NCI-H2227 treated with DMSO at 0.1 percent for 48 hours (cell line): ENCODE measurements at regions not wholly inside any gene's neighbourhood (a gene's known extent, or its start where the extent isn't known, plus 50 kb on each side); places are given as distances from the start of the nearest gene placed in this dataset.
"Not testable (repeated sequence)": the region's sequence is repeated elsewhere in the genome, so short reads cannot be mapped to it uniquely, and the experiment has no call there.

Experiments used
- DNase-seq: peaks from one replicate; lab custom pipeline; 2025; lab: John Stamatoyannopoulos, UW

DNA sequence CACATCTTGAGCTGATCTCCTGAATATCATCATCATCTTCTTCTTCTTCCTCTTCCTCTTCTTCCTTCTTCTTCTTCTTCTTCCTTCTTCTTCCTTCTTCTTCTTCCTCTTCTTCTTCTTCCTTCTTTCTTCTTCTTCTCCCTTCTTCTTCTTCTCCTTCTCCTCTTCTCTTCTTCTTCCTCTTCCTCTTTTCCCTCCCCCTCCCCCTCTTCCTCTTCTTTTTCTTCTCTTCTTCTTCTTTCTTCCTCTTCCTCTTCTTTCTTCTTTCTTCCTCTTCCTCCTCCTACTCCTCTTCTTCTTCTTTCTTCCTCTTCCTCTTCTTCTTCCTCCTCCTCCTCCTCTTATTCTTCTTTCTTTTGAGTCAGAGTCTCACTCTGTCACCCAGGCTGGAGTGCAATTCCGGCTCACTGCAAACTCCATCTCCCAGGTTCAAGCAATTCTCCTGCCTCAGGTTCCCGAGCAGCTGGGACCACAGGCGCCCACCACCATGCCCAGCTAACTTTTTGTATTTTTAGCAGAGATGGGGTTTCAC lies 197.9 kb upstream of the NANOGP8 start:
- no peak for DNase-seq

DNA sequence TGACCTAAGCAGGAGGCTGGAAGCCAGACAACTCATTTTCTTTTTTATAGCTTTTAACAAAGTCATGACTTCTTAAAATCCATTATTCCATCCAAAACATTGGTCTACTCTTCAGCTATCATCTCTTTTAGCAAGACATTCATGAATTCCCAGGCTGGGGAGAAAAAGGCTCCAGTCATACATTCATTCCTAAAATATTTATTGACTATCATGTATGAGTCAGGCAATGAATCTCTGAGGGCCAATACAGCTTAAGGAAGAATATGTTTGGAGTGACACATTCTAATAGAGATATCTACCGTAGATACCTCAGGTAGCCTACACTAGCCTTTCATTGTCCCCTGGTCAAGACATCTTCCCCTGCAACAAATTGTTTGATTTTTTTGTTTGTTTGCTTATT lies 196.4 kb upstream of the NANOGP8 start:
- no peak for DNase-seq

DNA sequence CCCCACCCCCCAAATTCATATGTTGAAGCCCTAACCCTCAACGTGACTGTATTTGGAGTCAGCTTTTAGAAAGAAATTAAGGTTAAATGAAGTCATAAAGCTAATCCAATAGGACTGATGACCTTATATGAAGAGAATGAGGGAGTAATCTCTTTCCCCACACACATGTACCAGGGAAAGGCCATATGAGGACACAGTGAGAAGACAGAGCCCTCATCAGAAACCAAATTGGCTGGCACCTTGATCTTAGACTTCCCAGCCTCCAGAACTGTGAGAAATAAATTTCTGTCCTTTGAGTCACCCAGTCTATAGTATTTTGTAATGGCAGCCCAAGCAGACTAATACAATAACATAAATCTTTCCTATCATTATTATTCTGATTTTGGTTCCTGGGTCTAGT lies 194.7 kb upstream of the NANOGP8 start:
- DNase-seq = no peak

DNA sequence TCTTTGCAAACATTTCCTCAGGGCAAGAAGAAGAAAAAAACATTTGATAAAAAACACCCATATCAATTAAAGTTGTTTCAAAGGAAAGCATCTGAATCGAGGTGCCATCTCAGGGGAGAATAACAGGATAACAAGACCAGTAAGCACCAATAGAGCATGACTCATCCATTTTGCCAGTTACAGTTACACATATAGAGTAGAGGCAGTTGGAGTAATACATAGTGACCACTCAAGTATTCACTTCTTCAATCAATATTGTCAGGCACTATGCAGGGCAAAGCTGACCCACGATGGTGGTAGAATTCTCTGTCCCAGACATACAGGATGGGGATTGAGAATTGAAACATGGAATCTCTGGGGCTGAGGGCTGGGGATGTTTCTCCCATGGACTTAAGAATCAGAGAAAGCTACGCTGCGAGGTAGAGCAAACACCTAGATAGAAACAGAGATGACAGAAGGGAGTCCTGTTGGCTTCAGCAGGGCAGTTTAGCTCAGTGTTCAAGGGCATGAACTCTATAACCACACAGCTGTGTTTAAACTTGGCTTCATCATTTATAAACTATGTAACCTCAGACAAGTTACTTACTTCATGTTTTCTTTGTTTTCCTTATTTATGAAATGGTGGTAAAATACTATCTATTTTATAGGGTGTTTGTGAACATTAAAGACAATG lies 186.4 kb upstream of the NANOGP8 start:
- no peak for DNase-seq

DNA sequence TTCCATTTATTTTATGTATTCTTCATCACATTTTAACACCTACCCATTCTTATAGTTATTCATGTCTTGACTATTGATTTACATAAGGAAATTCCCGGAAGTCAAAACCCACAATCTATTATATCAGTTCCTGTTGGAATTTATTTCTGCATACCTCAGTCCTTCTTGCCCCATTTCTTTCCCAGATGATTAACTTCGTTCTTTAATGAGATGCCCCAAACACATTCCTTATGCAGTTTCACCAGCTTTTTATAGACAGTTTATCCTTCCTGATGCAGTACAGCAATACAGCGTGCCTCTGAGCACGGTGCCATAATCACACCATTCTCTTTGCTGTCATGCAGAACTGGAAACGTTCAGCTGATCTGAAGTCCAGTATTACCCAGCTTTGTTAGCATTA lies 175.8 kb upstream of the NANOGP8 start:
- no peak for DNase-seq

DNA sequence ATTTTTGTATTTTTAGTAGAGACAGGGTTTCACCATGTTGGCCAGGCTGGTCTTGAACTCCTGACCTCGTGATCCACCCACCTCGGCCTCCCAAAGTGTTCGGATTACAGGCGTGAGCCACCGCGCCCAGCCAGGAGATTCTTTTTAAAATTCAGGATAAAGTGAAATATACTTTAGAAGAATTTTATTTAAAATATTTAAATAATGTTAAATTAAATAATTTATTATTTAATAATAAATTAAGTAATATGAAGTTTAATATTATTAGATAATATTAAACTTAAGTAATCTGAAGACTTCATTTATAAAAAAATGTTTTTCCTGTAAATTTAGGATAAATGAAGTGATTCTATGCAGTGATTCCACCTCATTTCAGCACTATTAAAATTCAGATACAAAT lies 175.2 kb upstream of the NANOGP8 start:
- not testable (repeated sequence) for DNase-seq

DNA sequence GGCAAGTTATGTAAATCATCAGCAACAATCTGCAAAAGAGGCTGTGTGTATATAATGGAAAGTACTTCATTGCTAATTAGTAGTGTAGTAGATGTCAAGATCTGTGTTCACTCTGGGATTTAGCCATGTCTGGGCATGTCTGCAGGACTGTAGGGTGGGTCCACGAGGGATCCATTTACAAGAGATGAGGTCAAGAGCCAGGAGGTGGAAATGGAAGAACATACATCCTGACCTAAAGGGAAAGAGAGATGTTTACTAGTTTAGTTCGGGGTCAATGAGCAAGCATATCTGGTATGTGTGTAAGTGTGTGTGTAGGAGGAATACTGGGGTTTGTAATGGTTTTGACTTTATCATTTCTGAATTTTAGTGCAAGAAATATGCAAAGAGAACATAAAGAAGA lies 171.5 kb upstream of the NANOGP8 start:
- no peak for DNase-seq

DNA sequence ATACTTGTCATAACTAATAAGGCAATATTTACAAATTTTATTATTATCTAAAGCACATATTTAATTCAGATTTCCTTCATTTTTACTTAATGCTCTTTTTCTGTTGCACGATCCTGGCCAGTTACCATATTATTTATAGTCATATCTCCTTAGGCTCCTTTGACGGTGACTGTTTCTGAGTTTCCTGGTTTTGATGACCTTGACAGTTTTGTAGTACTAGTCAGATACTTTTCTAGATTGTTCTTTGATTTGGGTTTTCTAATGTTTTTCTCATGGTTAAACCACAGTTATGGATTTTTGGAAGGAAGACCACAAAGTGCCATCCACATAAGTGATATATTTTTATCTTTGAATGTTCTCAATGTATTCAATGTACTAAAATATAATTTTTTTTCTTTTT lies 171.0 kb upstream of the NANOGP8 start:
- DNase-seq = no peak

DNA sequence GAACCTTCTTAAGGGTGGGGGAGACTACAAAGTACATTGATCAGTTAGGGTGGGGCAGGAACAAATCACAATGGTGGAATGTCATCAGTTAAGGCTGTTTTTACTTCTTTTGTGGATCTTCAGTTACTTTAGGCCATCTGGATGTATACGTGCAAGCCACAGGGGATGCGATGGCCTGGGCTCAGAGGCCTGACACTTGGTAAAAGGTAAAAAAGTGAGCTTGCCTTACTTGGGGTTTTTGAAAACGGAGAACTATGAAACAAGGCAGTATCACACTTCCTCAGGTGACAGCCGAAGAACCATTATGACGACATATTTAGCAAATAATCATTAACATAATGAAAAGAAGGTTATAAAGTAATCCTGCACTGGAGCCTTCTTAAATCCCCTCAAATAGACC lies 169.8 kb upstream of the NANOGP8 start:
- DNase-seq = not testable (repeated sequence)

DNA sequence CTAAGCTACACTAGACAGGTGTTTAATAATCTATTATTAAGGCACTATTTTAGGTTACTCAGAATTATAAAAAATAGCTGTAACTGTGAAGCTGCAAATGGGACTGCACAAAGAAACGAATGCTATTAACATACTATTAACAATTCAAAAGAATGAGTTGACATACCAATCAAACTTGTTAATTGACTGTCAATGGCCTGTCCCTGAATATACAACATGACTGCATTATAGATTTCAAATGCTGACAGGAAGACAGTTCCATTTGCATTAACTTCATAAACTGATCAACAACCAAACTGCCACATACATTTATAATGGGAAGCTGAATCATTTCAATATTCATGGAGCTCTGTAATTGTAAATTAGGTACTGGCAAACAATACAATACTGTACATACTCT lies 169.0 kb upstream of the NANOGP8 start:
- no peak for DNase-seq

DNA sequence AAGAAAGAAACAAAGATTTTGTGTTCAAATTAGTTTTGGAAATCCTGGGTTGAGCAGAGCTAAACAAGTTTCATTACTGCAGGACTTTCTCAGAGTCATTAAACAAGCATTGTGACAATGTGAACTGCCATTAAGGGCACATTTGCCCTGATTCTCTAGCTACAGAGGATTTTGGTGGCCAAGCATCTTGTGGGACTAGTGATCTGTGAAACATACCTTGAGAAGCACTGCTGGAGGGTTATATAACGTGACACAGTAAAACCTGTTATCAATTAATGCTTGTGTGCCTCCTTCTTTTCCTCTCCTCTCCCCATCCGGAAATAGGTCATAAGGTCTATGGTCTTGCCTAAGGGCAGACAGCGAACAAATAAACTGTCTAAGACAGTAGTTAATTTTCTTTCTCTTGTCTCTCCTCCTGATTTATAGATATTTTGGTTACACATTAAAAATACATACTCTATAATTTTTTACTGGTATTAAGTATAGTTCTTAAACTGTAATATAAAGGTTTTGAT lies 167.3 kb upstream of the NANOGP8 start:
- no peak for DNase-seq

DNA sequence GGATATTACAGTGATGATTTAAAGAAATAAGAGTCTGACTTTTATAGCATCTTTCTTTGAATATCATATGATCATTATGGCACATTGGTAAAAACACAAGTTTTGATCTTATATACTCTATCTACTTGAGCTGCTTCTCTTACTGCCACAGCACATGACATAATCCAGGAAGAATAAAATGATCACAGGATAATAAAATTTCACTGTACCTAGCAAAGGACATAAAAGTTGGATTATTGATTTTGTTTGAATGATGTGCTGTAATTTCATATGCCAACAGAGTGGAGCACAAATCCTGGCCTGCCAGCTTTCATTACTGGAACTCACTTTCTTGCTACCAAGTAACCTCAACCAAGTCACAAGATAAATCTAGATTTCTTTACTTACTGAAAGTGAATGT lies 162.1 kb upstream of the NANOGP8 start:
- DNase-seq = no peak

DNA sequence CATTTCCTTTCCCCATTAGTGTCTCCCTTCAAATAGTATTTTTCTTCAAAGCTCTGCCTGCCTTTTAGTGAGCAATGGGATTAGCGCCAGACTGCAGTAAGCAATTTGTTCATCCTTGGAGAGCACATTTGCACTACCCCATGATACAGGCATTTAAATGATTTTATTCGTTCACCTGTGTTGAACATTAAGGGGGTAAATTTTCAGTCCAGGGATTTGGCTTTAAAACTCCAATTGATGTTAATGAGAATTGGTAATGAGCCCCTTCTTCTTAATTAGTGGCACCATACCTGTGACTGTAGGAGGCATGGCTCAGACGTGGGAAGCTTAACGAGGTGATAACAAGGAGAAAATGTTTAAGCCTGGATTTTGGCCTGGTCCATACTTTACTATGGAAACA lies 161.4 kb upstream of the NANOGP8 start:
- DNase-seq = no peak

DNA sequence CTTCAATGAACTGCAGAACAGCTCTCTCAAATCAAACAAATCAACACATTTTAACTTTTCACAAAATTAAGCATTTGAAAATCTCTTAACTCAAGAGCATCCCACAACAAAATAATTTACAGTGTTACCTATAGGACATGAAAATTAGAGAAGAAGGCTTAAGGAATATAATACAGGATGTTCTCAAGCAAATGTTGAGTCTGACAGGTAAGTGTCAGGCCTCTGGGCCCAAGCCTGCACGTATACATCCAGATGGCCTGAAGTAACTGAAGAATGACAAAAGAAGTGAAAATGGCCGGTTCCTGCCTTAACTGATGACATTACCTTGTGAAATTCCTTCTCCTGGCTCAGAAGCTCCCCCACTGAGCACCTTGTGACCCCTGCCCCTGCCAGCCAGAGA lies 160.6 kb upstream of the NANOGP8 start:
- DNase-seq = not testable (repeated sequence)

DNA sequence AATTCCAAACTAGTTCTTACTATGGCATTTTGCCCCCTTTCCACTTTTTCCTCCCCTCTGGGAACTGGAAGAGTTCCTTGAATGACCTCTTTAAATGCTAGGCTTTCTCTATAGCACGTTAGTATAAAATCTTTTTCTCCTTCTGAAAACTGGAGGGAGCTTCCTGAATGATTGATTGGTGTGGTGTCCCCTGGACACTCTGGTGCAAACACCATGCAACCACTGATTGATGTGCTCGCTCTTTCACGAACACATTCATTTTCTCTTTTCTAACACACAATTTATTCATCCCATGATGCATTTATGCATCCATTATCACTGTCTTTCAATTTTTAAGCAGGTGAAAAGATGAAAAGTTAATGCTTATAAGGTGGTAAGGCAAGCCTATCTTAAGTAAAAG lies 159.1 kb upstream of the NANOGP8 start:
- peak; percentile 39 for DNase-seq

DNA sequence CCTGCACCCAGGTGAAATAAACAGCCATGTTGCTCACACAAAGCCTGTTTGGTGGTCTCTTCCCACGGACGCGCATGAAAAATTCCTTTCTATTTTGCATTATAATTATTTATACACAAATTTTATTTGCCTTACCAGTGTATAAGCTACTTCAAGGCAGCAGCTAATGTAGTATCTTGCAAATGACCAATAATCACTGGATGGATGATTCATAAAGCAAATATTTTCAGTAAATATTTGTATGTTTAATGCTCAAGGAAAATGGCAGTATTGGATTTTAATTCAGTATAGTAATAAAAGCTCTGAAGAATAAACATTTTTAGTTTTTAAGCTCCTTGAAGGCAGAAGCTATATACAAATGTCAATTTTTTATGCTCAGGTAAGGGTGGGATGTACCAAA lies 158.7 kb upstream of the NANOGP8 start:
- no peak for DNase-seq

DNA sequence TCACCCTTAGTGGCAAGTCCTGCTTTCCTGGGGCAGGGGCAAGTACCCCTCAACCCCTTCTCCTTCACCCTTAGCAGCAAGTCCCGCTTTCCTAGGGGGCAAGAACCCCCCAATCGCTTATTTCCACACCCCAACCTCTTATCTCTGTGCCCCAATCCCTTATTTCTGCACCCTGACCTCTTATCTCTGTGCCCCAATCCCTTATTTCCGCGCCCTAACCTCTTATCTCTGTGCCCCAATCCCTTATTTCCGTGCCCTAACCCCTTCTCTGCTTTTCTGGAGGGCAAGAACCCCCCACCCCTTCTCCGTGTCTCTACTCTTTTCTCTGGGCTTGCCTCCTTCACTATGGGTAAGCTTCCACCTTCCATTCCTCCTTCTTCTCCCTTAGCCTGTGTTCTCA lies 154.6 kb upstream of the NANOGP8 start:
- not testable (repeated sequence) for DNase-seq

DNA sequence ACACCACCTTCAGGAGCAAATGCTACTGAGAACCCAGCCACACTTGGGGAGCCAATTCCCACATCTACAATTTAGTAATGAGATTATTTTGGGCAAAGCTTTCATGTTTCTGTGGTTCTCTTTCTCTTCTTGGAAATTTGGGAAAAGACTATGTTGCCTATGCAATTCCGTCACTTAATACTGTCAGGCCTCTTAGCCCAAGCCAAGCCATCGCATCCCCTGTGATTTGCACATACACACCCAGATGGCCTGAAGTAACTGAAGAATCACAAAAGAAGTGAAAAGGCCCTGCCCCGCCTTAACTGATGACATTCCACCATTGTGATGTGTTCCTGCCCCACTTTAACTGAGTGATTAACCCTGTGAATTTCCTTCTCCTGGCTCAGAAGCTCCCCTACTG lies 153.4 kb upstream of the NANOGP8 start:
- DNase-seq = not testable (repeated sequence)

DNA sequence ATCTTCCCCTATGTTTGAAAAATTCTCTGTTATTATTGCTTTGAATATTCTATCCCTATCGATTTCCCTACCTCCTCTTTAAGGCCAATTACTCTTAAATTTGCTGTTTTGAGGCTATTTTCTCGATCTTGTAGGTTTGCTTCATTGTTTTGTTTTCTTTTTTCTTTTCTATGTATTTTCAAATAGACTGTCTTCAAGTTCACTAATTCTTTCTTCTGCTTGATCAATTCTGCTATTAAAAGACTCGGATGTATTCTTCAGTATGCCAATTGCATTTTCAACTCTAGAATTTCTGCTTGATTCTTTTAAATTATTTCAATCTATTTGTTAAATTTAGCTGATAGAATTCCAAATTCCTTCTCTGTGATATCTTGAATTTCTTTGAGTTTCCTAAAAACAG lies 144.0 kb upstream of the NANOGP8 start:
- DNase-seq = no peak

DNA sequence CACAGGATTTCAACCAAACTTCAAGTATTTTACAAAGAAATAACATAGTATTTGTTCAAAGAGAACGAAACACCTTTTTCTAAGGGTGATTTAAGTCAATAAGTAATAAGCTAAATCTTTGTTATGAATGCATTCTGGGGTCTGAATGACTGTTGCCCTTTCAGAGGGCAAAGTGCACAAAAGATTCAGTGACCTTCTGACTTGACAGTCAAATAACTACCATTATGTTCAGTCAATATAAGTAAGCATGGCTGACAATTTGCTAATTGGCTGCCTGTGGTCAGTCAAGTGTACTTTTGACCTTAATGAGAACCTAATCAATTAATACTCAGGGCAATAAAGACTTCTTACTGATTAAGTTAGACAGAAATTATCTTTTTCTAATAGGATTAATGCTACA lies 133.1 kb upstream of the NANOGP8 start:
- no peak for DNase-seq

DNA sequence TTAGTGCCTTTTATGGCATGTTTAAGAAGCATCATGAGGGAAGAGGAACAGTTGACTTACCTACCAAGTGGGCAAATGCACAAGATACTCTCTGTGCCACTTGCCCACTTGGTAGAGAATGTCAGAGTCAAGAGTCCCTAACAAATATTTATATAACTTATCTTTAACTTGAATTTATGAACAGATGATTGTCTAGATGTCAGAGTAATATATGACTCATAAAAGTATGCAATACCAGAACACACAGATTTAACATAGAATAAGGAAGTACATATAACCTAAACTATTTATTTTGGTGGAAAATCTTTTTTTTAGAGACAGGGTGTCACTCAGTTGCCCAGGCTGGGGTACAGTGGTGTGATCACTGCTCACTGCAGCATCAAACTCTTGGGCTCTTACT lies 130.0 kb upstream of the NANOGP8 start:
- no peak for DNase-seq

DNA sequence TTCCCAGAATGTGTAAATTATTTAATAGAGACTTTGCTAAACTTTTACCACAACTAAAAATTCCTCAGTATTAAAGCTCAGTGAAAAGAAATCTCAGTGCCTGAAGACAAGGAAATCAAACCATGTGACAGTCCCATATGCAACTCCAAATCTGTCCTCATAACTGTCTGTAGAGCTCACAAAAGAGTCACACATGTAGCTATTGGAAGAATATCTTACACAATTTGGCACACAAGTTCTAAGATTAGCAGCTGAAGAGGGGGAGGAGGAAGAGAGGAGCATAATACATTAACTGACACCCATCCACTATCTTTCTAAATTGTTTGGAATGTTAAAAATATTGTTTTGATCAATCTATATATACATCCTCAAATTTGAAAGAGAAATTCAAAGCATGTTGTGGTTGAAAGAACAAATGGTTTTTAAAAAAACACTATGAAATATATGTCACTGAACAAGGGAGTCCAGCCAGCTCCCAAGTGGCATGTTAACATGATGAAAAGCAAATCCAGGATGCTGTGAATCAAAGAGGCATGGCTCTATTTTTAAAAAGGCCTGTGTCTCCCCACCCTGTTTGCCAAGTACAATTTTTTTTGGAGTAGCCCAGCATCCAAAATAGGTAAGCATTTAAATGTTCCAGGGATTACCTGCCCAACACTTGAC lies 126.3 kb upstream of the NANOGP8 start:
- no peak for DNase-seq

DNA sequence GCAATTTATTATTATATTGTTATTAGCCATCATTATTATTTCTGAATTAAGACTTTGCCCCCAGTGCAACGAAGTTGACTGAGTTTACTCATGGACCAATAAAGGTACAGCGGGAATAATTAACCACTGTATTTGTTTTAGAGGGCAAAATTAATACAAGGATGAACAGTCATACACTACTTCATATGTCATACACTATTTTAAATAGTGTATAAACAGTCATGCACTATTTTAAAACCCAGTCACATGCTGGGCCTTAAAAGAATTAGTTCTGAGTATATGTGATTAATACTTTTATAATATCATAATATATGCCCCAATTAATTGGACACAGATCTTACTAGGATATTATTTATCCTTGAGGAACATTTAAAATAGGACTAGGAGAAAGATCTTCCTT lies 125.3 kb upstream of the NANOGP8 start:
- DNase-seq = no peak

DNA sequence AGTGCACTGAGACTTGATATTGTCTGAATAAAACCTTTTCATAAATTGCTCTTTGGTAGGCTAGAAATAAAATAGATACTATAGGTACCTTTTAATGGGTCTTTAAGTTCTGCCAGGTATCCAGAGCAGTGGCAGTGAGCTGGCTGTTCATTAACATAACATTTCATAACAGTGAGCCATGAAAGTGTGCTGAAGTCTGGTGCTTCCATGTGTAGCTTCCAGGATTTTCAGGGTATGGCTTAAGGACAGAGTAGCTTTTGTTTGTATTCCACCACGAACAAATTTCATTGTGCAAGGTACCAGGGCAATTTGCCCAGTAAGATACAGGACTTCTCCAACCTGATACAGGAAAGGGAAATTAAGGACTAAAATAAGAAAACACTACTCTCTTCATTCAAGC lies 124.7 kb upstream of the NANOGP8 start:
- no peak for DNase-seq
